GM23338 (cell line): ENCODE measurements at regions not wholly inside any gene's neighbourhood (a gene's known extent, or its start where the extent isn't known, plus 50 kb on each side); places are given as distances from the start of the nearest gene placed in this dataset.

Experiments used
- ATAC-seq: fragments of 200-7000 bp; cut with Tn5 transposase; 3 replicates; pipeline ENCODE4 v1.9.1; 2020
- DNase-seq: peaks from one replicate; pipeline ENCODE4 v3.0.0-alpha.2; 2015; ENCODE audit warnings: low spot score
- H2AFZ ChIP-seq: fragments of 200-600 bp; sonication (generic); 2 replicates; pipeline ENCODE4 v1.8.0; 2016; ENCODE audit warnings: antibody characterized with exemption, mild to moderate bottlenecking, moderate library complexity
- H3F3A ChIP-seq: fragments of 200-600 bp; sonication (generic); replicated peaks from 2 replicates; pipeline ENCODE4 v1.8.0; 2017; ENCODE audit warnings: antibody characterized with exemption, mixed run types, low read depth
- H3K27ac ChIP-seq: fragments of 200-600 bp; sonication (generic); 2 replicates; pipeline ENCODE4 v1.6.1; 2016; ENCODE audit warnings: low read depth
- H3K27me3 ChIP-seq: fragments of 200-600 bp; sonication (generic); 2 replicates; pipeline ENCODE4 v1.8.0; 2016; ENCODE audit warnings: mild to moderate bottlenecking, mixed run types, moderate library complexity; ENCODE audit not compliant: insufficient read depth
- H3K36me3 ChIP-seq: fragments of 200-600 bp; sonication (generic); 2 replicates; pipeline ENCODE4 v1.8.0; 2016; ENCODE audit warnings: mild to moderate bottlenecking; ENCODE audit not compliant: insufficient read depth
- H3K4me1 ChIP-seq: fragments of 200-600 bp; sonication (generic); 2 replicates; pipeline ENCODE4 v1.8.0; 2016; ENCODE audit warnings: mild to moderate bottlenecking, moderate library complexity; ENCODE audit not compliant: insufficient read depth
- H3K4me2 ChIP-seq: fragments of 200-600 bp; sonication (generic); 2 replicates; pipeline ENCODE4 v1.7.1; 2017; ENCODE audit warnings: mixed run types
- H3K4me3 ChIP-seq: fragments of 200-600 bp; sonication (generic); 2 replicates; pipeline ENCODE4 v1.6.1; 2016; ENCODE audit warnings: mixed run types
- H3K79me2 ChIP-seq: fragments of 200-600 bp; sonication (generic); replicated peaks from 2 replicates; pipeline ENCODE4 v1.8.0; 2017; ENCODE audit warnings: mild to moderate bottlenecking; ENCODE audit not compliant: insufficient read depth
- H3K9me2 ChIP-seq: fragments of 200-600 bp; sonication (generic); 2 replicates; pipeline ENCODE4 v1.8.0; 2017; ENCODE audit not compliant: insufficient read depth
- H4K20me1 ChIP-seq: fragments of 200-600 bp; sonication (generic); replicated peaks from 2 replicates; pipeline ENCODE4 v1.8.0; 2017; ENCODE audit warnings: mild to moderate bottlenecking; ENCODE audit not compliant: insufficient read depth
- H3K27ac Mint-ChIP-seq: 2 replicates; pipeline ENCODE4 v1.8.0; 2020; ENCODE audit warnings: inconsistent platforms, mild to moderate bottlenecking, moderate library complexity, mixed read lengths
- H3K27me3 Mint-ChIP-seq: 3 replicates; pipeline ENCODE4 v1.8.0; 2022; ENCODE audit warnings: low read depth, mild to moderate bottlenecking, moderate library complexity, mixed read lengths, inconsistent platforms; ENCODE audit not compliant: insufficient read depth, poor library complexity
- H3K36me3 Mint-ChIP-seq: 3 replicates; pipeline ENCODE4 v1.8.0; 2021; ENCODE audit warnings: low read depth, mild to moderate bottlenecking, inconsistent platforms, moderate library complexity, mixed read lengths
- H3K4me1 Mint-ChIP-seq: 3 replicates; pipeline ENCODE4 v1.8.0; 2020; ENCODE audit warnings: mild to moderate bottlenecking, inconsistent platforms, mixed read lengths
- H3K4me3 Mint-ChIP-seq: 3 replicates; pipeline ENCODE4 v1.8.0; 2021; ENCODE audit warnings: moderate library complexity, mild to moderate bottlenecking, inconsistent platforms, mixed read lengths
- H3K9me3 Mint-ChIP-seq: 3 replicates; pipeline ENCODE4 v1.8.0; 2020; ENCODE audit warnings: moderate library complexity, mild to moderate bottlenecking, inconsistent platforms, mixed read lengths
- CTCF ChIP-seq, 2 experiments: fragments of 200-600 bp in 1 of 2; sonication (generic) in 1 of 2; conservative IDR thresholded peaks; 2 replicates each; pipeline versions ENCODE4 v1.5.1 to v1.6.1; 2016 to 2017; ENCODE audit warnings: antibody characterized with exemption in 2 of 2, low read depth in 2 of 2, mild to moderate bottlenecking in 2 of 2, moderate library complexity in 1 of 2
- EZH2 ChIP-seq: fragments of 200-600 bp; sonication (generic); IDR thresholded peaks from one replicate; pipeline ENCODE4 v1.8.0; 2017; ENCODE audit warnings: antibody characterized with exemption, mild to moderate bottlenecking, low read depth; ENCODE audit not compliant: unreplicated experiment
- NANOG ChIP-seq: IDR thresholded peaks from 2 replicates; pipeline ENCODE4 v1.6.1; 2016; ENCODE audit warnings: antibody characterized with exemption, borderline replicate concordance
- REST ChIP-seq: IDR thresholded peaks from one replicate; pipeline ENCODE4 v1.6.1; 2018; ENCODE audit warnings: antibody characterized with exemption; ENCODE audit not compliant: unreplicated experiment
- ZNF114 ChIP-seq: fragments of 250-450 bp; sonication (Bioruptor Pico); IDR thresholded peaks from 2 replicates; pipeline ENCODE4 v1.5.0; 2020; ENCODE audit warnings: mild to moderate bottlenecking, moderate library complexity
- ZNF331 ChIP-seq: fragments of 250-450 bp; sonication (Bioruptor Pico); IDR thresholded peaks from 2 replicates; pipeline ENCODE4 v1.5.0; 2020; ENCODE audit warnings: low read depth, mild to moderate bottlenecking, moderate library complexity

- ATAC-seq (no peak), DNase-seq (no peak)
- H3F3A ChIP-seq = no peaks in the 10 kb centered on the region
- no peak overlapping the region for H3K4me3 Mint-ChIP-seq
- no peak overlapping the region for H3K27ac Mint-ChIP-seq
- H2AFZ ChIP-seq = no peak overlapping the region
- no peaks in the 10 kb centered on the region for H3K36me3 ChIP-seq
- H3K36me3 Mint-ChIP-seq = no peaks in the 10 kb centered on the region
- H3K27ac ChIP-seq = no peak overlapping the region
- H3K9me3 Mint-ChIP-seq = peaks cover 2% of the 10 kb centered on the region; the same call in 1 of the 3 replicates
- no peak overlapping the region for H3K4me3 ChIP-seq
- no peaks in the 10 kb centered on the region for H3K4me1 Mint-ChIP-seq
- no peaks in the 10 kb centered on the region for H3K79me2 ChIP-seq
- no peaks in the 10 kb centered on the region for H3K4me1 ChIP-seq
- TF ChIP-seq ZNF114 = no peak
- no peak for TF ChIP-seq ZNF331 (CRISPR knock-in tag)
- no peak for TF ChIP-seq REST
- no peak for TF ChIP-seq EZH2
- TF ChIP-seq NANOG = no peak
- H4K20me1 ChIP-seq = no peaks in the 10 kb centered on the region
- H3K9me2 ChIP-seq = no peaks in the 10 kb centered on the region
- H3K27me3 ChIP-seq = no peaks in the 10 kb centered on the region
- H3K4me2 ChIP-seq = no peak overlapping the region
- peaks cover 2% of the 10 kb centered on the region for H3K27me3 Mint-ChIP-seq
These were observed 76.5 kb upstream of the TMEM170B start for GRCh38 chr6:11460837-11461661.

- no peaks in the 10 kb centered on the region for H3K27me3 ChIP-seq
- no peak overlapping the region for H2AFZ ChIP-seq
- H3K4me1 ChIP-seq = no peaks in the 10 kb centered on the region
- H3K9me2 ChIP-seq = no peaks in the 10 kb centered on the region
- H3F3A ChIP-seq = no peaks in the 10 kb centered on the region
- H3K27ac Mint-ChIP-seq = no peak overlapping the region
- ATAC-seq (no peak), DNase-seq (no peak)
- no peak overlapping the region for H3K4me2 ChIP-seq
- no peak overlapping the region for H3K4me3 Mint-ChIP-seq
- no peaks in the 10 kb centered on the region for H4K20me1 ChIP-seq
- H3K36me3 Mint-ChIP-seq = no peaks in the 10 kb centered on the region
- no peak overlapping the region for H3K27ac ChIP-seq
- no peak overlapping the region for H3K4me3 ChIP-seq
- H3K4me1 Mint-ChIP-seq = no peaks in the 10 kb centered on the region
- no peaks in the 10 kb centered on the region for H3K79me2 ChIP-seq
- H3K9me3 Mint-ChIP-seq = peaks cover 5% of the 10 kb centered on the region; the same call in 1 of the 3 replicates
- TF ChIP-seq ZNF114 (no peak), CTCF (conservative IDR thresholded peaks at IDR 0.05; ENCODE audit: low read depth in 2 of 2) (peak in 1 of 2 experiments; percentile 47; a peak in 2 of 4 replicates)
- no peaks in the 10 kb centered on the region for H3K36me3 ChIP-seq
- H3K27me3 Mint-ChIP-seq = peaks cover 2% of the 10 kb centered on the region
These were observed 77.4 kb upstream of the TMEM170B start for GRCh38 chr6:11460001-11460668.
